ENCODE measurements at regions not wholly inside any gene's neighbourhood (a gene's known extent, or its start where the extent isn't known, plus 50 kb on each side); places are given as distances from the start of the nearest gene placed in this dataset.
"Not testable (repeated sequence)": the region's sequence is repeated elsewhere in the genome, so short reads cannot be mapped to it uniquely, and the experiment has no call there.

- no peak for DNase-seq (ENCODE audit: low read depth)
Observed at GRCh38 chr2:21332993-21333625, 209.3 kb downstream of the TDRD15 start.

- DNase-seq (ENCODE audit: low read depth) = no peak
Observed at GRCh38 chr2:21333684-21334083, 209.9 kb downstream of the TDRD15 start.

- DNase-seq (ENCODE audit: low read depth) = no peak
Observed at GRCh38 chr2:21346984-21347383, 223.2 kb downstream of the TDRD15 start.

- no peak for DNase-seq (ENCODE audit: low read depth)
Observed at GRCh38 chr2:21353879-21354679, 230.3 kb downstream of the TDRD15 start.

- no peak for DNase-seq (ENCODE audit: low read depth)
Observed at GRCh38 chr2:21356086-21356856, 232.5 kb downstream of the TDRD15 start.

- DNase-seq (ENCODE audit: low read depth) = no peak
Observed at GRCh38 chr2:21356857-21357255, 233.1 kb downstream of the TDRD15 start.

GRCh38 chr2:21358976-21359375 lies 235.2 kb downstream of the TDRD15 start:
- DNase-seq (ENCODE audit: low read depth) = no peak

- DNase-seq (ENCODE audit: low read depth) = no peak
Observed at GRCh38 chr2:21361384-21361783, 237.6 kb downstream of the TDRD15 start.

GRCh38 chr2:21361957-21362486 lies 238.3 kb downstream of the TDRD15 start:
- no peak for DNase-seq (ENCODE audit: low read depth)

- DNase-seq (ENCODE audit: low read depth) = no peak
Observed at GRCh38 chr2:21363364-21363763, 239.6 kb downstream of the TDRD15 start.

GRCh38 chr2:21367421-21367820 lies 243.7 kb downstream of the TDRD15 start:
- no peak for DNase-seq (ENCODE audit: low read depth)

- no peak for DNase-seq (ENCODE audit: low read depth)
Observed at GRCh38 chr2:21369787-21370186, 246.0 kb downstream of the TDRD15 start.

- DNase-seq (ENCODE audit: low read depth) = no peak
Observed at GRCh38 chr2:21371499-21372003, 247.8 kb downstream of the TDRD15 start.

GRCh38 chr2:21372654-21373053 lies 248.9 kb downstream of the TDRD15 start:
- DNase-seq (ENCODE audit: low read depth) = no peak

- no peak for DNase-seq (ENCODE audit: low read depth)
Observed at GRCh38 chr2:21376864-21377263, 253.1 kb downstream of the TDRD15 start.

GRCh38 chr2:21379140-21379539 lies 255.4 kb downstream of the TDRD15 start:
- DNase-seq (ENCODE audit: low read depth) = no peak

- DNase-seq (ENCODE audit: low read depth) = not testable (repeated sequence)
Observed at GRCh38 chr2:21379668-21380067, 255.9 kb downstream of the TDRD15 start.

- DNase-seq (ENCODE audit: low read depth) = no peak
Observed at GRCh38 chr2:21381421-21381820, 257.7 kb downstream of the TDRD15 start.

GRCh38 chr2:21382701-21383520 lies 259.1 kb downstream of the TDRD15 start:
- DNase-seq (ENCODE audit: low read depth) = no peak

- DNase-seq (ENCODE audit: low read depth) = no peak
Observed at GRCh38 chr2:21386666-21387065, 262.9 kb downstream of the TDRD15 start.

- DNase-seq (ENCODE audit: low read depth) = no peak
Observed at GRCh38 chr2:21392649-21393048, 268.9 kb downstream of the TDRD15 start.

GRCh38 chr2:21393173-21393572 lies 269.4 kb downstream of the TDRD15 start:
- no peak for DNase-seq (ENCODE audit: low read depth)
